Peyer's patch (tissue), 4 donors: ENCODE measurements at regions not wholly inside any gene's neighbourhood (a gene's known extent, or its start where the extent isn't known, plus 50 kb on each side); places are given as distances from the start of the nearest gene placed in this dataset.

ENCODE experiments used
- CTCF ChIP-seq, 6 experiments: fragments of 450-650 bp in 4 of 6; fragments of 200-600 bp in 2 of 6; sonication (generic) in 1 of 6; IDR thresholded peaks; one replicate each; pipeline ENCODE4 v1.5.1; 2017 to 2019; ENCODE audit warnings: antibody characterized with exemption in 6 of 6, mild to moderate bottlenecking in 3 of 6, moderate library complexity in 1 of 6
- POLR2A ChIP-seq, 2 donors: fragments of 450-650 bp; IDR thresholded peaks; one replicate each; pipeline ENCODE4 v1.5.1; 2017; ENCODE audit warnings: antibody characterized with exemption in 2 of 2, mild to moderate bottlenecking in 2 of 2, moderate library complexity in 2 of 2

- no peak for TF ChIP-seq CTCF (IDR thresholded peaks at IDR 0.05)
- no peak for TF ChIP-seq POLR2A (IDR thresholded peaks at IDR 0.05)
Measured at GRCh38 chr15:36458411-36458810, 121.0 kb upstream of the CDIN1 start.
